Thymus (tissue), 11 donors: ENCODE measurements at regions not wholly inside any gene's neighbourhood (a gene's known extent, or its start where the extent isn't known, plus 50 kb on each side); places are given as distances from the start of the nearest gene placed in this dataset.
A peak's percentile ranks its signal among the peaks of the same experiment; 100 is the strongest.

Experiments
- DNase-seq, 9 donors: peaks; one replicate each; pipeline ENCODE4 v3.0.0-alpha.2; 2013; ENCODE audit warnings: low spot score in 9 of 9, low read depth in 6 of 9, missing footprints in 1 of 9
- H3K27ac ChIP-seq, 2 donors: one replicate each; pipeline ENCODE4 v1.5.1; 2013; ENCODE audit warnings: control low read depth in 1 of 2, low read depth in 1 of 2, low read length in 1 of 2, mild to moderate bottlenecking in 1 of 2, moderate library complexity in 1 of 2
- H3K27me3 ChIP-seq, 2 donors: one replicate each; pipeline ENCODE4 v1.5.1; 2013; ENCODE audit warnings: low read length in 1 of 2; ENCODE audit not compliant: control insufficient read depth in 2 of 2, insufficient read depth in 1 of 2
- H3K36me3 ChIP-seq, 2 donors: one replicate each; pipeline ENCODE4 v1.5.1; 2013; ENCODE audit warnings: low read length in 1 of 2, mild to moderate bottlenecking in 1 of 2, moderate library complexity in 1 of 2; ENCODE audit not compliant: control insufficient read depth in 2 of 2, insufficient read depth in 2 of 2
- H3K4me1 ChIP-seq, 2 donors: one replicate each; pipeline ENCODE4 v1.5.1; 2013; ENCODE audit warnings: low read length in 2 of 2; ENCODE audit not compliant: control insufficient read depth in 2 of 2, insufficient read depth in 2 of 2
- H3K4me3 ChIP-seq, 2 donors: one replicate each; pipeline ENCODE4 v1.5.1; 2013; ENCODE audit warnings: low read length in 2 of 2, control low read depth in 1 of 2, mild to moderate bottlenecking in 1 of 2
- H3K9me3 ChIP-seq, 2 donors: one replicate each; pipeline ENCODE4 v1.5.1; 2013; ENCODE audit warnings: low read length in 1 of 2, mild to moderate bottlenecking in 1 of 2; ENCODE audit not compliant: control insufficient read depth in 2 of 2, insufficient read depth in 1 of 2
- WGBS: extraction: QIAGEN DNeasy Blood & Tissue Kit; methylation state at CpG from one replicate; pipeline ENCODE4 v1.1.7; 2013; 5-methylcytosine and 5-hydroxymethylcytosine counted together
- donor health status: healthy.

DNA sequence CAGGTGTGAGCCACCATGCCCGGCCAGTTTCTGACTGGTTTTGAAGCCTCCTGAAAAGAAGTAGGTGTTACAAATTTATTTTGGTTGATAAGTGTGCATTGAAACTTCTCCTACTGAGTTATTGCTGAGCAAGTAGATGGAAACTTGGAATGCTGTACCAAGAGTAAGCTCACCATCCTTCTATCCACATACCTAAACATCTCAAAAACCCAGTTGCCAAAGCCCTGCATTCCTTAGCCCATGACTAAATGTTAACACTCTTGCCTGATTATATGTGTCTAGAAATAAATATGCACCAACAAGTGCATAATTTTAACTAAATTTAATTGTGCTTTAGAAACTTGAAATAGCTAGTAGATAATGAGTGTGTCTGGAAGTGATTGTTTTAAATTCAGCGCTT, 357.8 kb downstream of the DUSP6 start:
- Histone ChIP-seq H3K4me1 (no peaks in the 10 kb centered on the region), H3K9me3 (no peaks in the 10 kb centered on the region), H3K4me3 (no peak overlapping the region), H3K27ac (no peak overlapping the region), H3K27me3 (no peaks in the 10 kb centered on the region), H3K36me3 (no peaks in the 10 kb centered on the region)
- DNase-seq = no peak
- 98% methylated on average over 2 of the region's 2 CpGs for WGBS

GRCh38 chr12:88993651-88994050, 358.6 kb downstream of the DUSP6 start:
- DNase-seq = peak in 2 of 9 donors; percentile 1 to 27
- Histone ChIP-seq H3K4me3 (no peak overlapping the region), H3K36me3 (no peaks in the 10 kb centered on the region)

GRCh38 chr12:88986056-88986455, 366.2 kb downstream of the DUSP6 start:
- H3K9me3 ChIP-seq = no peaks in the 10 kb centered on the region
- no peaks in the 10 kb centered on the region for H3K27me3 ChIP-seq
- H3K36me3 ChIP-seq = no peaks in the 10 kb centered on the region
- 91% methylated on average over 5 of the region's 5 CpGs for WGBS
- no peak overlapping the region for H3K27ac ChIP-seq
- no peak for DNase-seq
- no peaks in the 10 kb centered on the region for H3K4me1 ChIP-seq
- H3K4me3 ChIP-seq = no peak overlapping the region

More at GRCh38 chr12:88993651-88994050, 358.6 kb downstream of the DUSP6 start:
- no peak overlapping the region for H3K27ac ChIP-seq
- 15% methylated on average over 3 of the region's 3 CpGs for WGBS
- H3K27me3 ChIP-seq = no peaks in the 10 kb centered on the region
- H3K4me1 ChIP-seq = no peaks in the 10 kb centered on the region
- no peaks in the 10 kb centered on the region for H3K9me3 ChIP-seq

GRCh38 chr12:88985631-88986030, 366.7 kb downstream of the DUSP6 start:
- WGBS = 94% methylated on average over 3 of the region's 3 CpGs
- no peak overlapping the region for H3K27ac ChIP-seq
- no peaks in the 10 kb centered on the region for H3K36me3 ChIP-seq

DNA sequence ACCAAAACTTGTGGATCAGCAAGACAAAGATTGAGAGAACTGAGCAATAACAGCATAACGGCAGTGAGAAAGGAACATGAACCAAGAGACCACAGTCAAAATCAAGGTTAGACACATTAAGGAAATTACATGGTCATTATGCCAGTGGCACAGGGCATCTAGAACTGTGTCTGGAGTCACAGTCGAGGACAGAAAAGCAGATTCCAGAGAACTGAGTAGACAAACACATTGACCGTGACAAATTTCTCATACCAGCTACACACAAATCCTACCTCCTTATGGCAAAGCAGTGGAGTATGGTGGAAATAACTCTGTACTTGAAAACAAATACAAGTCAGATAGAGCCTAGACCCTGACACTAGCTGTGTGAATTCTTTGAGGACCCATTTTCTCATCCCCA, 367.3 kb downstream of the DUSP6 start:
- H3K4me1 ChIP-seq = no peaks in the 10 kb centered on the region
- H3K36me3 ChIP-seq = no peaks in the 10 kb centered on the region
- no peak overlapping the region for H3K4me3 ChIP-seq
- H3K27me3 ChIP-seq = no peaks in the 10 kb centered on the region
- no peaks in the 10 kb centered on the region for H3K9me3 ChIP-seq
- H3K27ac ChIP-seq = no peak overlapping the region
- no peak for DNase-seq
- WGBS = 98% methylated on average over 3 of the region's 3 CpGs

More at GRCh38 chr12:88985631-88986030, 366.7 kb downstream of the DUSP6 start:
- DNase-seq = no peak
- no peaks in the 10 kb centered on the region for H3K4me1 ChIP-seq
- no peaks in the 10 kb centered on the region for H3K9me3 ChIP-seq
- H3K4me3 ChIP-seq = no peak overlapping the region
- H3K27me3 ChIP-seq = no peaks in the 10 kb centered on the region

- Histone ChIP-seq H3K36me3 (no peaks in the 10 kb centered on the region), H3K4me1 (no peaks in the 10 kb centered on the region), H3K9me3 (no peaks in the 10 kb centered on the region), H3K27me3 (no peaks in the 10 kb centered on the region), H3K4me3 (no peak overlapping the region), H3K27ac (no peak overlapping the region)
- WGBS = 94% methylated on average over 1 of the region's 1 CpG
- no peak for DNase-seq
Measured at GRCh38 chr12:88982694-88983093, 369.6 kb downstream of the DUSP6 start.

DNA sequence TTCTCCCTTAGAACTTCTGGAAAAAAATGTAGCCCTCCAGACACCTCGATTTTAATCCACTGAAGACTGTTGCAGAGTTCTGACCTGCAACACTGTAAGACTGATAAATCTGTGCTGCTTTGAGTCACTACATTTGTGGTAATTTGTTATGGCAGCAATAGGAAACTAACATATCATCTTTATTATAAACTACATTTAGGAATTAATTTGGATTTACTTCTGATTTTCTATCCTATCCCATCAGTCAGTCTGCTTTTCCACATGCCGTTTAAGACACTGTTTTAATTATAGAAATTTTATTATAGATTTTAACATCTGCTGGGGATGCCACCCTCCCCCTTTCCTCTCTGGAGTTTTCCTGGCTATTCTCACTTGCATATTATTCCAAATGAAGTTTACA, 375.2 kb downstream of the DUSP6 start:
- Histone ChIP-seq H3K9me3 (no peaks in the 10 kb centered on the region), H3K27me3 (no peaks in the 10 kb centered on the region), H3K4me1 (no peaks in the 10 kb centered on the region), H3K36me3 (no peaks in the 10 kb centered on the region), H3K27ac (no peak overlapping the region), H3K4me3 (no peak overlapping the region)
- no peak for DNase-seq
- 92% methylated on average over 2 of the region's 2 CpGs for WGBS

DNA sequence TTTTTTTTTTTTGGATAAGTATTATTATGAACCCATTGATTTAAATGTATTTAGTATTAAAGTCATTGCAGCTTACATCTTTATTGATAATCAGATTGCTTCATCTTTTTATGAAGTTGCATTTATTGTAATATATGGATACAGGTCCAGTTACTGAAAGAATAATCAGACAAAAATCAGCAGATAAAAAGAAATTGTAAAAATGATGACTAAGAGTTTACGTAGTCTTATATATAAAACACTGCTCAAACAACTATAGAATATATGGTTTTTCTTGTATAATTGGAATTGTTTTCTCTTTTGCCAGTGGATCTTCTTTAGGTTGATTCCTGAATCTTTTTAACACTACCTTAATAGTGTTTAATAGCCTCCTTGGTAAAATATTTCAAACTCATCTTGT, 378.3 kb downstream of the DUSP6 start:
- Histone ChIP-seq H3K4me3 (no peak overlapping the region), H3K4me1 (no peaks in the 10 kb centered on the region), H3K36me3 (no peaks in the 10 kb centered on the region), H3K27ac (no peak overlapping the region), H3K9me3 (no peaks in the 10 kb centered on the region), H3K27me3 (no peaks in the 10 kb centered on the region)
- 97% methylated on average over 1 of the region's 1 CpG for WGBS
- no peak for DNase-seq

GRCh38 chr12:88970740-88971139, 381.6 kb downstream of the DUSP6 start:
- DNase-seq = no peak
- Histone ChIP-seq H3K27me3 (no peaks in the 10 kb centered on the region), H3K27ac (no peak overlapping the region), H3K4me1 (no peaks in the 10 kb centered on the region), H3K4me3 (no peak overlapping the region), H3K36me3 (no peaks in the 10 kb centered on the region), H3K9me3 (no peaks in the 10 kb centered on the region)
- WGBS = 95% methylated on average over 1 of the region's 1 CpG

GRCh38 chr12:88969127-88969526, 383.2 kb downstream of the DUSP6 start:
- Histone ChIP-seq H3K27me3 (no peaks in the 10 kb centered on the region), H3K4me1 (no peaks in the 10 kb centered on the region), H3K4me3 (no peak overlapping the region), H3K27ac (no peak overlapping the region), H3K9me3 (no peaks in the 10 kb centered on the region), H3K36me3 (no peaks in the 10 kb centered on the region)
- no peak for DNase-seq
- 97% methylated on average over 5 of the region's 5 CpGs for WGBS
